Keratinocyte (primary cell): ENCODE measurements at regions not wholly inside any gene's neighbourhood (a gene's known extent, or its start where the extent isn't known, plus 50 kb on each side); places are given as distances from the start of the nearest gene placed in this dataset.

Source experiments
- DNase-seq: peaks from one replicate; pipeline ENCODE4 v3.0.0-alpha.2; 2011; ENCODE audit warnings: low read depth, missing footprints, low spot score
- FAIRE-seq: peaks from 2 replicates; lab custom pipeline; 2011; peaks lifted over from hg19 to GRCh38; lab: Jason Lieb, UNC
- H2AFZ ChIP-seq: 2 replicates; pipeline ENCODE4 v1.6.0; 2012; ENCODE audit warnings: low read length, control low read depth, inconsistent platforms; ENCODE audit not compliant: control insufficient read depth
- H3K27ac ChIP-seq: 2 replicates; pipeline ENCODE4 v1.5.1; 2011; ENCODE audit warnings: low read length; ENCODE audit not compliant: control insufficient read depth, insufficient read depth
- H3K27me3 ChIP-seq: 3 replicates; pipeline ENCODE4 v1.6.0; 2011; ENCODE audit warnings: low read length; ENCODE audit not compliant: control insufficient read depth, insufficient read depth; ENCODE audit errors: extremely low read depth
- H3K36me3 ChIP-seq, 2 experiments: 2 replicates in 1 of 2; 3 replicates in 1 of 2; pipeline ENCODE4 v1.5.1; 2011; ENCODE audit warnings: low read length in 2 of 2, mild to moderate bottlenecking in 1 of 2; ENCODE audit not compliant: control insufficient read depth in 2 of 2, insufficient read depth in 2 of 2; ENCODE audit errors: extremely low read depth in 1 of 2
- H3K4me1 ChIP-seq: 3 replicates; pipeline ENCODE4 v1.5.1; 2011; ENCODE audit warnings: low read length; ENCODE audit not compliant: control insufficient read depth, insufficient read depth; ENCODE audit errors: extremely low read depth
- H3K4me2 ChIP-seq: 3 replicates; pipeline ENCODE4 v1.6.0; 2011; ENCODE audit warnings: low read depth, low read length; ENCODE audit not compliant: control insufficient read depth, insufficient read depth; ENCODE audit errors: extremely low read depth
- H3K4me3 ChIP-seq, 3 experiments: fragments of 200-600 bp in 1 of 3; sonication (generic) in 1 of 3; 2 replicates in 2 of 3; 3 replicates in 1 of 3; pipeline ENCODE4 v1.5.1; 2011 to 2016; ENCODE audit warnings: low read length in 3 of 3, mild to moderate bottlenecking in 3 of 3, control low read depth in 2 of 3, inconsistent platforms in 1 of 3, low read depth in 1 of 3, mixed read lengths in 1 of 3, mixed run types in 1 of 3, moderate library complexity in 1 of 3; ENCODE audit not compliant: control insufficient read depth in 2 of 3, insufficient read depth in 2 of 3; ENCODE audit errors: extremely low read depth in 1 of 3
- H3K79me2 ChIP-seq: 2 replicates; pipeline ENCODE4 v1.6.0; 2012; ENCODE audit warnings: low read length; ENCODE audit not compliant: control insufficient read depth, insufficient read depth
- H3K9ac ChIP-seq: 3 replicates; pipeline ENCODE4 v1.6.0; 2011; ENCODE audit warnings: low read length; ENCODE audit not compliant: control insufficient read depth, insufficient read depth; ENCODE audit errors: extremely low read depth
- H3K9me1 ChIP-seq: 3 replicates; pipeline ENCODE4 v1.6.0; 2011; ENCODE audit warnings: low read length; ENCODE audit not compliant: control insufficient read depth, insufficient read depth; ENCODE audit errors: extremely low read depth
- H3K9me3 ChIP-seq: 2 replicates; pipeline ENCODE4 v1.5.1; 2012; ENCODE audit warnings: low read depth, low read length; ENCODE audit not compliant: control insufficient read depth
- H4K20me1 ChIP-seq: 3 replicates; pipeline ENCODE4 v1.6.0; 2011; ENCODE audit warnings: low read length; ENCODE audit not compliant: control insufficient read depth, insufficient read depth; ENCODE audit errors: extremely low read depth
- EZH2 ChIP-seq: IDR thresholded peaks from one replicate; pipeline ENCODE4 v1.6.1; 2012; ENCODE audit warnings: inconsistent platforms, mild to moderate bottlenecking, low read length, moderate library complexity
- dilution Hi-C: fragments of 300-500 bp; cut with MboI; formaldehyde crosslinking; loops from one replicate; pipeline ENCODE4 v1.7.0; 2020; ENCODE audit warnings: low sequenced_read_pairs; ENCODE audit not compliant: extremely low pct_ligation_motif_present
- TF ChIP-seq, protein P1 (sequence below), 3 experiments: IDR thresholded peaks in 1 of 3; conservative IDR thresholded peaks in 1 of 3; optimal IDR thresholded peaks in 1 of 3; 2 replicates in 2 of 3; 3 replicates in 1 of 3; pipeline versions ENCODE3 to v1.5.1; 2011; ENCODE audit warnings: low read length in 3 of 3, mild to moderate bottlenecking in 3 of 3, moderate library complexity in 2 of 3, control low read depth in 1 of 3, inconsistent platforms in 1 of 3; ENCODE audit not compliant: insufficient read depth in 2 of 3; ENCODE audit errors: extremely low read depth in 1 of 3

DNA sequence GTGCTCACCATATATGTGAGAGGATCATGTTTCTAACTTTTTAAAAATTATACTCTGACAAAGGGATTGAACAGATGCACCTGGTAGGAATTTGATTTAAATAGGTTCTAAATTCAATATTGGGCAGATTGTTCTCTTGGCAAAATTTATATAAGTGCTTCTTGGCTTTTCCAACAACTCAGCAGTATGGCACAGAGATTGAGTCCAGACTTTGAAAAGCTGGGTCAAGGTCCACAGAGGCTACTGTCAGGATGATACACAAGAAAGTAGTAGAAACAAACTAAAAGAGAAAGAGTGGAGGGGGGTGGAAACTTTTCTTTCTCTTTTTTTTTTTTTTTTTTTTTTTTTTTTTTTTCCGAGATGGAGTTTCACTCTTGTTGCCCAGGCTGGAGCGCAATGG is 203.2 kb upstream of the ADAMTS9 start:
- Histone ChIP-seq H3K9me3 (no peaks in the 10 kb centered on the region), H3K27me3 (no peaks in the 10 kb centered on the region), H3K9ac (no peak overlapping the region), H3K79me2 (no peaks in the 10 kb centered on the region), H3K4me3 (no peak overlapping the region), H3K4me1 (no peaks in the 10 kb centered on the region), H3K27ac (no peak overlapping the region), H3K36me3 (no peaks in the 10 kb centered on the region), H3K4me2 (no peak overlapping the region), H2AFZ (no peak overlapping the region), H4K20me1 (no peaks in the 10 kb centered on the region), H3K9me1 (no peaks in the 10 kb centered on the region)
- dilution Hi-C loops = no loop called here
- DNase-seq (no peak), FAIRE-seq (no peak)
- no peak for TF ChIP-seq EZH2
- TF ChIP-seq, protein P1, sequence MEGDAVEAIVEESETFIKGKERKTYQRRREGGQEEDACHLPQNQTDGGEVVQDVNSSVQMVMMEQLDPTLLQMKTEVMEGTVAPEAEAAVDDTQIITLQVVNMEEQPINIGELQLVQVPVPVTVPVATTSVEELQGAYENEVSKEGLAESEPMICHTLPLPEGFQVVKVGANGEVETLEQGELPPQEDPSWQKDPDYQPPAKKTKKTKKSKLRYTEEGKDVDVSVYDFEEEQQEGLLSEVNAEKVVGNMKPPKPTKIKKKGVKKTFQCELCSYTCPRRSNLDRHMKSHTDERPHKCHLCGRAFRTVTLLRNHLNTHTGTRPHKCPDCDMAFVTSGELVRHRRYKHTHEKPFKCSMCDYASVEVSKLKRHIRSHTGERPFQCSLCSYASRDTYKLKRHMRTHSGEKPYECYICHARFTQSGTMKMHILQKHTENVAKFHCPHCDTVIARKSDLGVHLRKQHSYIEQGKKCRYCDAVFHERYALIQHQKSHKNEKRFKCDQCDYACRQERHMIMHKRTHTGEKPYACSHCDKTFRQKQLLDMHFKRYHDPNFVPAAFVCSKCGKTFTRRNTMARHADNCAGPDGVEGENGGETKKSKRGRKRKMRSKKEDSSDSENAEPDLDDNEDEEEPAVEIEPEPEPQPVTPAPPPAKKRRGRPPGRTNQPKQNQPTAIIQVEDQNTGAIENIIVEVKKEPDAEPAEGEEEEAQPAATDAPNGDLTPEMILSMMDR (optimal IDR thresholded peaks at IDR 0.05 in 1 of 3, IDR thresholded peaks at IDR 0.05 in 1 of 3, conservative IDR thresholded peaks at IDR 0.05 in 1 of 3; ENCODE audit: extremely low read depth in 1 of 3, insufficient read depth in 2 of 3, low read length in 3 of 3) = no peak

DNA sequence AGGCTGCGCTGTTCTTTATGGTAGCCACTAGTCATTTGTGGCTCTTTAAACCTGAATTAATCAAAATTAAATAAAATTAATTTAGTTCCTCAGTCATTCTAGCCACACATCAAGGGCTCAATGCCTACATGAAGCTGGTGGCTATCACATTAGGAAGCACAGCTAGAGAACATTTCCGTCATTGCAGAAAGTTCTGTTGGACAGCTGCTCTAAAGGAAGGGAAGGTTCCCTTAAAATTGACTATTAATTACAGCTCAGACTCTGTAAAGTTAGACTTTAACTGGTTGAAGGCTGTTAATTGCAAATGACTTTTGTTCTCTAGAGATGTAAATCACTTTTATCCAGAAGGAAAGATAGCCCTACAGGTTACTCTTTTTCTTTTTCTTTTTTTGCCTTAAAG is 202.7 kb upstream of the ADAMTS9 start:
- no peak for FAIRE-seq
- Histone ChIP-seq H3K27ac (no peak overlapping the region), H3K9me1 (no peaks in the 10 kb centered on the region), H3K4me1 (no peaks in the 10 kb centered on the region), H3K36me3 (no peaks in the 10 kb centered on the region), H3K27me3 (no peaks in the 10 kb centered on the region), H3K4me2 (no peak overlapping the region), H3K9me3 (no peaks in the 10 kb centered on the region), H4K20me1 (no peaks in the 10 kb centered on the region), H3K79me2 (no peaks in the 10 kb centered on the region), H3K4me3 (no peak overlapping the region), H3K9ac (no peak overlapping the region), H2AFZ (no peak overlapping the region)
- no peak for DNase-seq
- dilution Hi-C loops = no loop called here
- TF ChIP-seq, protein P1 (optimal IDR thresholded peaks at IDR 0.05 in 1 of 3, IDR thresholded peaks at IDR 0.05 in 1 of 3, conservative IDR thresholded peaks at IDR 0.05 in 1 of 3; ENCODE audit: extremely low read depth in 1 of 3, insufficient read depth in 2 of 3, low read length in 3 of 3) = no peak
- no peak for TF ChIP-seq EZH2
